Osteocyte (in vitro differentiated cells): ENCODE measurements at regions not wholly inside any gene's neighbourhood (a gene's known extent, or its start where the extent isn't known, plus 50 kb on each side); places are given as distances from the start of the nearest gene placed in this dataset.

Source experiments
- DNase-seq: peaks from one replicate; pipeline ENCODE4 v3.0.0; 2021; ENCODE audit warnings: mixed read lengths; ENCODE audit not compliant: unreplicated experiment; ENCODE audit errors: extremely low spot score
- H3K27ac Mint-ChIP-seq: one replicate; pipeline ENCODE4 v1.8.0; 2021; ENCODE audit warnings: mild to moderate bottlenecking, mixed read lengths; ENCODE audit not compliant: unreplicated experiment
- H3K27me3 Mint-ChIP-seq: one replicate; pipeline ENCODE4 v1.8.0; 2021; ENCODE audit warnings: mixed read lengths; ENCODE audit not compliant: unreplicated experiment
- H3K36me3 Mint-ChIP-seq: one replicate; pipeline ENCODE4 v1.8.0; 2021; ENCODE audit warnings: mixed read lengths; ENCODE audit not compliant: unreplicated experiment
- H3K4me1 Mint-ChIP-seq: one replicate; pipeline ENCODE4 v1.8.0; 2021; ENCODE audit warnings: mixed read lengths; ENCODE audit not compliant: unreplicated experiment
- H3K4me3 Mint-ChIP-seq: one replicate; pipeline ENCODE4 v1.8.0; 2021; ENCODE audit warnings: mild to moderate bottlenecking, moderate library complexity, mixed read lengths; ENCODE audit not compliant: unreplicated experiment
- H3K9me3 Mint-ChIP-seq: one replicate; pipeline ENCODE4 v1.8.0; 2021; ENCODE audit warnings: mixed read lengths; ENCODE audit not compliant: unreplicated experiment
- CTCF ChIP-seq: fragments of 200-600 bp; sonication (generic); IDR thresholded peaks from 2 replicates; pipeline ENCODE4 v1.5.0; 2021; ENCODE audit warnings: antibody characterized with exemption, mild to moderate bottlenecking, moderate library complexity

GRCh38 chr2:18428516-18428915 is 131.9 kb downstream of the RDH14 start:
- H3K27ac Mint-ChIP-seq, result no peak overlapping the region
- TF ChIP-seq CTCF, result no peak
- H3K36me3 Mint-ChIP-seq, result no peaks in the 10 kb centered on the region
- H3K4me3 Mint-ChIP-seq, result no peak overlapping the region
- DNase-seq, result no peak
- no peaks in the 10 kb centered on the region for H3K9me3 Mint-ChIP-seq
- H3K27me3 Mint-ChIP-seq, result peaks cover 6% of the 10 kb centered on the region
- H3K4me1 Mint-ChIP-seq, result peaks cover 18% of the 10 kb centered on the region

- peaks cover 20% of the 10 kb centered on the region for H3K4me1 Mint-ChIP-seq
- no peaks in the 10 kb centered on the region for H3K27me3 Mint-ChIP-seq
- TF ChIP-seq CTCF, result no peak
- no peaks in the 10 kb centered on the region for H3K36me3 Mint-ChIP-seq
- DNase-seq, result no peak
- H3K27ac Mint-ChIP-seq, result no peak overlapping the region
- H3K4me3 Mint-ChIP-seq, result no peak overlapping the region
- H3K9me3 Mint-ChIP-seq, result no peaks in the 10 kb centered on the region
Observed at GRCh38 chr2:18427762-18428161, 132.7 kb downstream of the RDH14 start.

- H3K27me3 Mint-ChIP-seq, result no peaks in the 10 kb centered on the region
- TF ChIP-seq CTCF, result no peak
- no peak overlapping the region for H3K27ac Mint-ChIP-seq
- H3K4me3 Mint-ChIP-seq, result no peak overlapping the region
- no peaks in the 10 kb centered on the region for H3K36me3 Mint-ChIP-seq
- peaks cover 20% of the 10 kb centered on the region for H3K4me1 Mint-ChIP-seq
- no peaks in the 10 kb centered on the region for H3K9me3 Mint-ChIP-seq
- no peak for DNase-seq
Observed at GRCh38 chr2:18426174-18426573, 134.3 kb downstream of the RDH14 start.

- DNase-seq, result no peak
- H3K9me3 Mint-ChIP-seq, result no peaks in the 10 kb centered on the region
- H3K27me3 Mint-ChIP-seq, result no peaks in the 10 kb centered on the region
- peaks cover 20% of the 10 kb centered on the region for H3K4me1 Mint-ChIP-seq
- TF ChIP-seq CTCF, result peak; percentile 23
- no peak overlapping the region for H3K4me3 Mint-ChIP-seq
- no peak overlapping the region for H3K27ac Mint-ChIP-seq
- no peaks in the 10 kb centered on the region for H3K36me3 Mint-ChIP-seq
Observed at GRCh38 chr2:18425210-18425703, 135.2 kb downstream of the RDH14 start.

- H3K27me3 Mint-ChIP-seq, result no peaks in the 10 kb centered on the region
- H3K27ac Mint-ChIP-seq, result no peak overlapping the region
Observed at GRCh38 chr2:18423636-18424035, 136.8 kb downstream of the RDH14 start.

More at GRCh38 chr2:18423636-18424035, 136.8 kb downstream of the RDH14 start:
- peaks cover 20% of the 10 kb centered on the region for H3K4me1 Mint-ChIP-seq
- no peaks in the 10 kb centered on the region for H3K9me3 Mint-ChIP-seq
- no peak for TF ChIP-seq CTCF
- no peak overlapping the region for H3K4me3 Mint-ChIP-seq
- H3K36me3 Mint-ChIP-seq, result no peaks in the 10 kb centered on the region
- no peak for DNase-seq
